Smooth muscle cell (in vitro differentiated cells): ENCODE measurements at regions not wholly inside any gene's neighbourhood (a gene's known extent, or its start where the extent isn't known, plus 50 kb on each side); places are given as distances from the start of the nearest gene placed in this dataset.

ENCODE experiments used
- DNase-seq: peaks from one replicate; lab custom pipeline; 2025; ENCODE audit not compliant: unreplicated experiment; lab: John Stamatoyannopoulos, UW
- H2AFZ ChIP-seq: fragments of 200-600 bp; sonication (generic); 2 replicates; pipeline ENCODE4 v1.6.0; 2016; ENCODE audit warnings: antibody characterized with exemption, low read depth, mild to moderate bottlenecking
- H3F3A ChIP-seq: fragments of 200-600 bp; sonication (generic); 2 replicates; pipeline ENCODE4 v1.6.0; 2017; ENCODE audit warnings: antibody characterized with exemption, low read depth
- H3K27ac ChIP-seq: fragments of 200-600 bp; sonication (generic); 2 replicates; pipeline ENCODE4 v1.5.1; 2016; ENCODE audit warnings: low read depth, mild to moderate bottlenecking
- H3K27me3 ChIP-seq: fragments of 200-600 bp; sonication (generic); 2 replicates; pipeline ENCODE4 v1.6.1; 2016; ENCODE audit warnings: low read depth, mild to moderate bottlenecking
- H3K36me3 ChIP-seq: fragments of 200-600 bp; sonication (generic); 2 replicates; pipeline ENCODE4 v1.5.1; 2016; ENCODE audit warnings: low read depth
- H3K4me1 ChIP-seq: fragments of 200-600 bp; sonication (generic); 2 replicates; pipeline ENCODE4 v1.5.1; 2016; ENCODE audit warnings: low read depth
- H3K4me2 ChIP-seq: fragments of 200-600 bp; sonication (generic); 2 replicates; pipeline ENCODE4 v1.6.0; 2016; ENCODE audit warnings: mild to moderate bottlenecking
- H3K4me3 ChIP-seq: fragments of 200-600 bp; sonication (generic); 2 replicates; pipeline ENCODE4 v1.5.1; 2016; ENCODE audit warnings: mild to moderate bottlenecking
- H3K79me2 ChIP-seq: fragments of 200-600 bp; sonication (generic); 2 replicates; pipeline ENCODE4 v1.6.0; 2016; ENCODE audit warnings: low read depth, mild to moderate bottlenecking
- H3K9ac ChIP-seq: fragments of 200-600 bp; sonication (generic); 2 replicates; pipeline ENCODE4 v1.6.0; 2016; ENCODE audit warnings: low read depth
- H3K9me3 ChIP-seq: fragments of 200-600 bp; sonication (generic); replicated peaks from 2 replicates; pipeline ENCODE4 v1.5.1; 2016; ENCODE audit warnings: low read depth
- H4K20me1 ChIP-seq: fragments of 200-600 bp; sonication (generic); 2 replicates; pipeline ENCODE4 v1.6.0; 2016; ENCODE audit warnings: low read depth
- WGBS: methylation state at CpG from one replicate; pipeline ENCODE4 v1.1.7; 2016; ENCODE audit warnings: low lambda C conversion rate; 5-methylcytosine and 5-hydroxymethylcytosine counted together
- TF ChIP-seq, protein P1 (sequence below): fragments of 200-600 bp; sonication (generic); IDR thresholded peaks from 2 replicates; pipeline ENCODE4 v1.5.1; 2017; ENCODE audit warnings: borderline replicate concordance, mild to moderate bottlenecking, antibody characterized with exemption; ENCODE audit not compliant: insufficient read depth, poor library complexity, severe bottlenecking

DNA sequence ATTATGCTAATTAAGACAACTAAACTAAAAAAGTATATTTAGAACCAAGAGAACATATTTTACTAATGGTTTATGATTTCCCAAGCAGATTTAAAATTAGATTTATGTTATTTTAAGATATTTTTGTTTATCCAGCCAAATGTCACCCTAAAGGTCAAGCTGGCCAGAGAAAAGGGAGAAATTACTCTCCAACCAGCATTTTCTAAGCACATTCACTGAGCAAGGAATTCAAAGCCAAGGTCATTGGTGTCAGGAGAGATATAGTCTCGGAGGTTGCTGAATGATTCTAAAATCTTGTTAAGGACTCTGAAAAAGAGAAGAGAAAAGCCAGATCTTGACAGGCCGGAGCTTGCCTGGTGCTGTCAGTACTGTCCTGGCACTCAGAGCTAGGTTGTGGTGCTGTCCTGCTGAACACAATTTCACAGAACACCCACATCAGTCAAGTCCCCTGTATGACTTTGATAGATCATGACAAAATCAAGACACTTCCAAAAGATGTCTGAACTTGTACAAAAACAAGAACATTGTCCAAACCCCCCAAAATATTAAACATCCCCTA, 222.3 kb upstream of the SMLR1 start:
- Histone ChIP-seq H3K27me3 (no peaks in the 10 kb centered on the region), H2AFZ (peak overlapping the region; percentile 81), H3K9me3 (no peaks in the 10 kb centered on the region), H3K4me2 (peak overlapping the region; percentile 12), H3K27ac (peak overlapping the region; percentile 48), H3K4me3 (no peak overlapping the region), H3K79me2 (no peaks in the 10 kb centered on the region), H4K20me1 (no peaks in the 10 kb centered on the region), H3K9ac (no peak overlapping the region), H3F3A (peaks cover 18% of the 10 kb centered on the region), H3K4me1 (peaks cover 18% of the 10 kb centered on the region), H3K36me3 (no peaks in the 10 kb centered on the region)
- DNase-seq: no peak
- 43% methylated on average over 2 of the region's 2 CpGs for WGBS
- TF ChIP-seq, protein P1, sequence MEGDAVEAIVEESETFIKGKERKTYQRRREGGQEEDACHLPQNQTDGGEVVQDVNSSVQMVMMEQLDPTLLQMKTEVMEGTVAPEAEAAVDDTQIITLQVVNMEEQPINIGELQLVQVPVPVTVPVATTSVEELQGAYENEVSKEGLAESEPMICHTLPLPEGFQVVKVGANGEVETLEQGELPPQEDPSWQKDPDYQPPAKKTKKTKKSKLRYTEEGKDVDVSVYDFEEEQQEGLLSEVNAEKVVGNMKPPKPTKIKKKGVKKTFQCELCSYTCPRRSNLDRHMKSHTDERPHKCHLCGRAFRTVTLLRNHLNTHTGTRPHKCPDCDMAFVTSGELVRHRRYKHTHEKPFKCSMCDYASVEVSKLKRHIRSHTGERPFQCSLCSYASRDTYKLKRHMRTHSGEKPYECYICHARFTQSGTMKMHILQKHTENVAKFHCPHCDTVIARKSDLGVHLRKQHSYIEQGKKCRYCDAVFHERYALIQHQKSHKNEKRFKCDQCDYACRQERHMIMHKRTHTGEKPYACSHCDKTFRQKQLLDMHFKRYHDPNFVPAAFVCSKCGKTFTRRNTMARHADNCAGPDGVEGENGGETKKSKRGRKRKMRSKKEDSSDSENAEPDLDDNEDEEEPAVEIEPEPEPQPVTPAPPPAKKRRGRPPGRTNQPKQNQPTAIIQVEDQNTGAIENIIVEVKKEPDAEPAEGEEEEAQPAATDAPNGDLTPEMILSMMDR: no peak

DNA sequence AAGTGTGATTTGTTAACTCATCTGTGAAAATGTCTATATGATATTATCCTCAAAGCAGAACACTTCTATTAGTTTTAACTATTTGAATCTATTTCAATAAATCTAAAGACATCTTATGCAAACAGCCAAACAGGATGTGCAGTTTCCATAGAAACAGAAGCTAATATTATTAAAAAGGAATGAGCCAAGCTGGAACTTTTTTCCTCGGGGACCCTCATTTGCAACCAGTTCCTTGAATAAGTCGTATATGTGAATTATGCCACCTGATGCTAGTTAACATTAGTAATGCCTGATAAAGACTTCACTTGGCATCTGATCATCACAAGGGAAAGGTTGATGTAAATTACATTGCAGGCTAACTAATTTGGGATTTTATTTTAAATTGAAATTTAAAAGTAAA, 216.9 kb upstream of the SMLR1 start:
- Histone ChIP-seq H3K4me2 (no peak overlapping the region), H3F3A (no peaks in the 10 kb centered on the region), H3K27me3 (no peaks in the 10 kb centered on the region), H3K4me1 (no peaks in the 10 kb centered on the region), H3K79me2 (no peaks in the 10 kb centered on the region), H3K9me3 (no peaks in the 10 kb centered on the region), H3K4me3 (no peak overlapping the region), H3K27ac (no peak overlapping the region), H2AFZ (no peak overlapping the region), H3K9ac (no peak overlapping the region), H4K20me1 (no peaks in the 10 kb centered on the region), H3K36me3 (no peaks in the 10 kb centered on the region)
- TF ChIP-seq, protein P1: no peak
- DNase-seq: no peak
- 95% methylated on average over 2 of the region's 2 CpGs for WGBS

DNA sequence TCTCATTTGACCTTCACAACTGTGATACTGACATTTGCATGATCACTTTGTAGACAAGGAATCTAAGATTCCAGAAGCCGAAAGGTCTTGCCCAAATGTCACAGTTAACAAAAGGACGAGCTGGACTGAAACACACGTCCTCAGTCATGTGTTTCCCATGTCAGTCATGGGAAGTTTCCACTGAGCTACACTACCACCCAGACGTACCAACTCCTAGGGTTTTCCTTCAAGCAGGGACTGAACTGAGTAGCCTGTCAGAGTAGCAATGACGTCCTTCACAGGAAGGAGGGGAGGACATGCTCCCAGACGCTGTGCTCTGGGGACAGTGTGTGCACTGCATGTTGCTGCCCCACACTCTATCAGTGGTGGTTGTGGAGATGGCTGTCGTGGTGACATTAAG, 215.8 kb upstream of the SMLR1 start:
- DNase-seq: no peak
- no peaks in the 10 kb centered on the region for H3K27me3 ChIP-seq
- whole genome bisulfite sequencing: 81% methylated on average over 7 of the region's 7 CpGs
- H3K9me3 ChIP-seq: no peaks in the 10 kb centered on the region
- no peak overlapping the region for H3K9ac ChIP-seq
- H3K36me3 ChIP-seq: no peaks in the 10 kb centered on the region
- TF ChIP-seq, protein P1: no peak
- H3F3A ChIP-seq: no peaks in the 10 kb centered on the region
- no peak overlapping the region for H3K4me3 ChIP-seq
- no peak overlapping the region for H2AFZ ChIP-seq
- H3K79me2 ChIP-seq: no peaks in the 10 kb centered on the region
- no peak overlapping the region for H3K27ac ChIP-seq
- no peaks in the 10 kb centered on the region for H3K4me1 ChIP-seq
- H3K4me2 ChIP-seq: no peak overlapping the region
- H4K20me1 ChIP-seq: no peaks in the 10 kb centered on the region

DNA sequence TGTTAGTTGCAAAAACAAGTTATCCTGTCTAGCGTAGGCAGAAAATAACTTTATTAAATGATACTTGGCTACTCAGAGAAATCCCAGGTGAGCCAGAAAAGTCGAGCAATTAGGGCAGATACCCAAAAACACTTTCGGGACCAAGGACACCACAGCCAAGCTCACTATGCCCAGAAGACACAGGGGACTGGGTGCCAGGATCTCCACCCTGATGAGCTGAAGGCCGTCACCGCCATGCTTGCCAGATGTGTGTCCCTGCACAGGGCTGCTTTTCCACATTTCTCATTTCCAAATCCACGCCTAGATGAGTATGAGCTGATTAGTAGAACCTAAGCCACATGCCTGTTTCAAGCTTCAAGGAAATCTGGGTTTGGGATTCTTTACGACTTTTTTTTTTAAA, 214.0 kb upstream of the SMLR1 start:
- peaks cover 7% of the 10 kb centered on the region for H3F3A ChIP-seq
- no peak overlapping the region for H3K9ac ChIP-seq
- H3K9me3 ChIP-seq: no peaks in the 10 kb centered on the region
- H3K4me3 ChIP-seq: no peak overlapping the region
- no peaks in the 10 kb centered on the region for H3K36me3 ChIP-seq
- TF ChIP-seq, protein P1: no peak
- H3K27ac ChIP-seq: no peak overlapping the region
- H4K20me1 ChIP-seq: no peaks in the 10 kb centered on the region
- WGBS: 88% methylated on average over 7 of the region's 7 CpGs
- H2AFZ ChIP-seq: no peak overlapping the region
- DNase-seq: no peak
- no peaks in the 10 kb centered on the region for H3K27me3 ChIP-seq
- H3K4me2 ChIP-seq: no peak overlapping the region
- H3K79me2 ChIP-seq: no peaks in the 10 kb centered on the region
- peaks cover 13% of the 10 kb centered on the region for H3K4me1 ChIP-seq
